NCI-H1930 (cell line): ENCODE measurements at regions not wholly inside any gene's neighbourhood (a gene's known extent, or its start where the extent isn't known, plus 50 kb on each side); places are given as distances from the start of the nearest gene placed in this dataset.

Source experiments
- DNase-seq, 2 experiments: peaks; one replicate each; lab custom pipeline; 2025; lab: John Stamatoyannopoulos, UW

DNA sequence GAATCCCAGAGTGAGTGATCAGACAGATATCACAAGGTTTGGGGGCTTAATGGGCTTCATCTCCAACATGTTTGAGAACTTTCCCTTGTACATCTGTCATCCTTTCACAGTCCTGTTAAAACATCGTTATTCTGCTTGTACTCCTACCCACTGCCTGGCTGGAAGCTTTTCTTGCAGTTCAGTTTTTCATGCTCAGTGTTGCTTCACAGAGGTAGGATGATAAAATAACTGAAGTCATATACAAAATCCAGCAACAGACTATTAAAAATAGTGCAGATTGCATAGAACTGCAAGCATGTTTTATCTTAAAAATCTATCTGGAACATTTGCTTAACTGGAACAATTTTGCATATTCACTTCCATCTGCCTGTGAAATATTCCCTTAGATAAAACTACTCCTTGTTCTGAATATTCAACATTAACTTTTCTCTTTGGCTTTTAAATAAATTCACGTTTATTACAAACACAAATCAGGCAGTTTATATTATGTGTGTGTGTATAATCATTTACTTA, 579.6 kb upstream of the IGFBP7 start:
- no peak for DNase-seq

DNA sequence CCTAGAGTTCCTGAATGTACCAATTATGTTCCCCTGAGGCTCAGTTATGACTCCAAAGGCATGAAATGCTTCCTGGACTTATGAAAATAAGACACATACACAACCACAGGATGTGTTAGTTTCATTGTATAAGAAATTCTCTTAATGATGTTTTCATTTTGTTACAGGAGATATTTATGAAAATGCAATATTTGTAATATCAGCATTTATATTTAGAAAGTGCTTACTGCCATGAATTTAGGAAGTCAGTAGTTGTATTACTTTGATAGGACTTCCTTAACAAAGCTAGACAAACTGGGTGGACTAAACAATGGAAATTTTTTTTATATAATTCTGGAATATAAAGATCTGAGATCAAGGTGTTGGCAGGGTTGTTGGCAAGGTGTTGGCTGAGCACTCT, 572.1 kb upstream of the IGFBP7 start:
- no peak for DNase-seq

GRCh38 chr4:57679969-57680368, 569.8 kb upstream of the IGFBP7 start:
- no peak for DNase-seq

DNA sequence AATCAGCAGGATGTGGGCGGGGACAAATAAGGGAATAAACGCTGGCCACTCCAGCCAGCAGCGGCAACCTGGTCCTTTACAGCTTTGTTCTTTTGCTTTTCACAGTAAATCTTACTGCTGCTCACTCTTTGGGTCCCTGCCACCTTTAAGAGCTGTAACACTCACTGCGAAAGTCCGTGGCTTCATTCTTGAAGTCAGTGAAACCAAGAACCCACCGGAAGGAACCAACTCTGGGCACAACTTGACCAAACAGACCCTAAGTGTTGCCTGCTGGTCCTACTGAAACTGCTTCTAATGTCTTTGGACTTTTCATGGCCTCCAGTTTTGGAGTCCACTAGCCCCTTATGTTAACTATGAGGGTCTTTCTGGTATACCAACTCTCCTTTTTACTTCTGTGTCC, 566.2 kb upstream of the IGFBP7 start:
- DNase-seq = no peak

GRCh38 chr4:57672846-57673433, 562.8 kb upstream of the IGFBP7 start:
- DNase-seq = no peak

- no peak for DNase-seq
These were observed 558.4 kb upstream of the IGFBP7 start for GRCh38 chr4:57668621-57669020.

GRCh38 chr4:57665806-57666205, 555.6 kb upstream of the IGFBP7 start:
- DNase-seq = no peak

DNA sequence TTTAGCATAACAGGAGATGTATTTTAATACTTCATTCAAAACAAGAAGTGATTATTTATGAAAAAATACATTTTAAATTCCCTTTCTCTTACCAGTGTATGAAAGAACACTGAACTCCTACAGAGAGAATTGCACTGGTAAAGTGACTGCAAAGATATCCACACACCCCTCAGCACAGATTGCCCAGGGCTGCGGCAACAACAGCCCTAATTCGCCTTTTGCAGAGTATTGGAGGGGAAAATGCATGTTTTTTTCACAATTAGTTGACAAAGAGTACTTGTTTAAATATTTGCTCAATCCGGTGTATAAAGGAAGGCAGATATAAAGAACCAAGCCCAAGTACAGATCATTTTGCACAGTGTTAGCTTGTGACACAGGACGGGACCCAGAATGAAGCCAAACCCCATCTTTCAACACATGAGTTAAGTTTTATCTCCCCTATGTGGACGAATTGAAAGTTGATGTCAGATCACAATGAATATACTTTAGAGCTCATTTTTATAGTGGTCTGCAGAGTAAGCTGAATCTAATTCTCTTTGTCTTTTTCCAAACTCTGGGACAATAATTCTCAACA, 551.4 kb upstream of the IGFBP7 start:
- DNase-seq = no peak

- no peak for DNase-seq
These were observed 548.5 kb upstream of the IGFBP7 start for GRCh38 chr4:57658673-57659072.

- DNase-seq = no peak
These were observed 548.0 kb upstream of the IGFBP7 start for GRCh38 chr4:57658188-57658587.

GRCh38 chr4:57655342-57655741, 545.2 kb upstream of the IGFBP7 start:
- DNase-seq = no peak

GRCh38 chr4:57652779-57653178, 542.6 kb upstream of the IGFBP7 start:
- no peak for DNase-seq

DNA sequence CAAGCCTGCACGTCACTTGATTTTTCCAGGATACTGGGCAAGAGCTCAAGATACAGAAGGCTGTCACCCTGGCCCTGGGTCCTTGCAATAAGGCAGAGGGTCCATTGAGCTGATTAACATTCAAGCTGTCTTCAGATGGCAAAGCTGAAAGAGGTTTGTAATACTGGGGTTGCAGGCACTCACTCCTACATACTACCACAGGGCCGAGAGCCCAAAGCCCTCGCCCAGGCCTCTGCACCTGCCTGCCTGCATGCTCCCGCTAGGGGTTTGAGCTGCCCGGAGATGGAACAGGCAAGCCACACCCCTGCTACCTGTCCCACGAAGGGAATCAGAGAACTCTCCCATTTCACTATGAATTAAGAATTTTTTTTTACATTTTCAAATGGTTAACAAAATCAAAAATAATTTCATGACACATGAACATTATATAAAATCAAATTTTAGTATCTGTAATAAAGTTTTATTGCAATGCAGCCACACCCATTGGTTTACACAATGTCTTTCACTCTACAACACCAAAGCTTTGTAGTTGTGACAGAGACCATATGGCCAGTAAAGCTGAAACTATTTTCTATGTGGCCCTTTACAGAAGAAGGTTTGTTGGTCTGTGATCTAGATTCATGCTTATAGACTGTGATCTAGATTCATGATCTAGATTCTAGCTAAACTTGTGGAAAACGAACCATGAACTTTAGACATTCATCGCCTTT, 530.4 kb upstream of the IGFBP7 start:
- DNase-seq = no peak

GRCh38 chr4:57639561-57640382, 529.6 kb upstream of the IGFBP7 start:
- DNase-seq = no peak

DNA sequence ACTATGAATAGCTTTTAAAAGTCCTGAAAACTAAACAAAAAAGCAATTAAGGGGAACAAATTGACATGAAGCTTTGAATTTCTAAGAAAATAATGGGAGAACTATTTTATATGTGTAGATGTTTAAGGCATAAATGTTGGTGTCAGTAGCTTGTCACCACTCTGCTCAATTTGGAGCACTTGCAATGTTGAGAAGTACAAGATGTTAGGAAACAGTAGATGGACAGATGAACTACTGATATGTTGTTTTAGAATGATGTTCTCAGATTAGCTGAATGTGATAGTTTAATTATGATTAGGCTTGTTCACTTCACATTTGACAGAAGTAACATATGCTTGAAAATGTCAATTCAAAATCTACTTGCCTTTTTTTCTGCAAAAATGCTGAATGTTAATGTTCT, 525.7 kb upstream of the IGFBP7 start:
- no peak for DNase-seq

DNA sequence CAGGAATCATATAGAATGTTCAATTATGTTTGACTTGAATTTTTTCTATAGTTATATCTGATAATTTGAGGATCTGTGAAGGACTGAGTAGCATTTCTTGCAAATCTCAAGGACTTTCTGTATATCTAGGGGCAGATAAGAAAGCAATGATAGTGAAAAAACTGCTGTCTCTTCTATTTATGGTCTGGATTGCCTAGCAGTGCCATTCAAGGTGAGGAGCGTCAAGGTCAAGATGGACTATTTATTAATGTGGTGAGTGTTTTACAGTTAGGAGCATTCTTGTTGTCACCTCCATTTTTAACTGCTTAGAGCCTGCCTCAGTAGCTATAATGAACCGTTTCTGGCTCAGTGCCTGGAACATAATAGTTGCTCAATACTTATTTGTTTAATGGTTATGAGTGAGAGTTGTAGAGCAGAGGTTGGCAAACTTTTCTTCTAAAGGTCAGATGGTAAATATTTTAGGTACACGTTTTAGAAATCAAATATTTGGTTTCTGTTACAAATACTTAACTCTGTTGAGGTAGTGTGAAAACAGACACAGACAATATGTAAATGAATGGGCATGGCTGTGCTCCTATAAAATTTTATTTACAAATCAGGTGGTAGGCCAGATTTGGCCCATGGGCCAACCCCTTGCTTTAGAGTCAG, 523.2 kb upstream of the IGFBP7 start:
- no peak for DNase-seq

DNA sequence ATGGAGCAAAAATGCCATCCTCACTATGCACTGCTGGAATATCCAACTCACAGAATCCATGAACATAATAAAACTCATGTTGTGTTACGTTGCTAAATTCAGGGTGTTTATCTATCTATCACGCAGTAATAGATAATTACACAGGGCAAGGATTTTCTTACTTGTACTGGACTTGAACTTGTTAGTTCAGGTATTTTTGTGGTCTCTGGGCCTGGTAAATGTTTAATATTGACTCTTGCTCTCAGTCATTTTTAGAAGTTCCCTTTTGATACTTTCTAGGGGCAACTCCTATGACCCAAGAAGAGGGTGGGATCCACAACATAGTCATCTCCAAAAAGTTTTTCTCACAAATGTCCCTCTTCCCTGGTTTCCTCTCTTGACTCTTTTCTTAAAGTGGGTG, 522.4 kb upstream of the IGFBP7 start:
- no peak for DNase-seq

GRCh38 chr4:57631147-57631546, 521.0 kb upstream of the IGFBP7 start:
- DNase-seq = no peak

DNA sequence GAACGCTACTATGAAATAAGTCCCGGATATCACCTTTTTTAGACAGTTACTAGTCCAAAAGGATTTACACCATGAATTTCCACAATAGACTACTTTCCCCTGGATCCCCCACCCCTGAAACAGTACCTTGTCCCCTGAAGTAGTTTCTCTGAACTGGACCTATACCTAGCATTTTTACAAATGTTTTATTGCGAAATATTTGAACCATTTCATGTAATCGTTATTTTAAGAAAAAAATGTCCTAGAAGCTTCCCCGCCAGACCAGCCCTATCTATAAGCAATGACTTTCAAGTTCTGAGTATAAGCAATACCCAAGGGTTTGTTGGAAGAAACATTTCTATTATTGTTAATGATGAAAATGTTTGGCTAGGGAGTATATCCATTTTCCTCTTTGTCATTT, 517.8 kb upstream of the IGFBP7 start:
- no peak for DNase-seq

- DNase-seq = no peak
These were observed 504.2 kb upstream of the IGFBP7 start for GRCh38 chr4:57614257-57614932.

DNA sequence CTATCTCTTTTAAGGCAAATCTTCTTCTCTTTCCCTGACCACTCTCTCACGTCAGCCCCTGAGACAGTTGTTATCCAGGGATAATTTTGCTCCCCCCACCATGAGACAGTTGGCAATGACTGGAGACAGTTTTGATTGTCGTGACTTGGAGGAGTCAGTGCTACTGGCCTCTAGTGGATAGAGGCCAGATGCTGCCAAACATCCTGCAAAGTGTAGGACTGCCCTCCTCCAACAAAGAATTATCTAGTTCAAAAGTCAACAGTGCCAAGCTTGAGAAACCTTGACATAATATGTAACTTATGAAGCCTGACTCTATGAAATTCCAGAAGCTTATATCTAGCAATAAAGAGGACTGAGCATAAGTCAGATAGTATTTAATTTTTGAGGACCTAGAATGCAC, 502.1 kb upstream of the IGFBP7 start:
- no peak for DNase-seq
